T-cell (primary cell): ENCODE measurements at regions not wholly inside any gene's neighbourhood (a gene's known extent, or its start where the extent isn't known, plus 50 kb on each side); places are given as distances from the start of the nearest gene placed in this dataset.

Experiments
- ATAC-seq, 4 experiments: fragments of 200-7000 bp in 3 of 4; fragments of 150-1000 bp in 1 of 4; cut with Tn5 transposase; replicated peaks in 1 of 4; 1 replicate in 3 of 4; 2 replicates in 1 of 4; pipeline ENCODE4 v1.10.0; 2021; ENCODE audit warnings: moderate library complexity in 3 of 4, mild to moderate bottlenecking in 2 of 4, moderate number of reproducible peaks in 1 of 4
- CTCF ChIA-PET, 2 donors: fragments of 300-600 bp; sonication (Branson Sonifier 250); formaldehyde crosslinking; loops; one replicate each; lab custom pipeline; 2022; ENCODE audit warnings: antibody characterized with exemption in 2 of 2; lab: Charles Lee
- POLR2A ChIA-PET, 2 donors: fragments of 300-600 bp; sonication (Branson Sonifier 250); formaldehyde crosslinking; loops; one replicate each; lab custom pipeline; 2022; ENCODE audit warnings: antibody characterized with exemption in 2 of 2; lab: Charles Lee
- DNase-seq, 35 experiments: peaks; one replicate each; pipeline versions ENCODE4 v3.0.0 to v3.0.0-alpha.2; 2013 to 2023
- H3K27ac ChIP-seq: one replicate; pipeline ENCODE4 v1.5.1; 2013; ENCODE audit warnings: low read length
- H3K27me3 ChIP-seq, 2 experiments: replicated peaks in 1 of 2; 1 replicate in 1 of 2; 2 replicates in 1 of 2; pipeline versions ENCODE4 v1.6.1 to v1.7.0; 2013; ENCODE audit warnings: low read length in 1 of 2, mixed read lengths in 1 of 2; ENCODE audit not compliant: control insufficient read depth in 2 of 2, insufficient read depth in 2 of 2; ENCODE audit errors: extremely low read depth in 1 of 2
- H3K36me3 ChIP-seq, 2 donors: 1 replicate in 1 of 2; 2 replicates in 1 of 2; pipeline versions ENCODE4 v1.6.1 to v1.7.0; 2013; ENCODE audit warnings: low read length in 1 of 2; ENCODE audit not compliant: control insufficient read depth in 2 of 2, insufficient read depth in 1 of 2; ENCODE audit errors: extremely low read depth in 1 of 2
- H3K4me1 ChIP-seq, 2 experiments: 1 replicate in 1 of 2; 2 replicates in 1 of 2; pipeline versions ENCODE4 v1.6.1 to v1.7.0; 2013; ENCODE audit warnings: low read length in 2 of 2, mixed read lengths in 1 of 2; ENCODE audit not compliant: insufficient read depth in 2 of 2, control insufficient read depth in 1 of 2; ENCODE audit errors: extremely low read depth in 1 of 2
- H3K4me3 ChIP-seq, 2 donors: 1 replicate in 1 of 2; 2 replicates in 1 of 2; pipeline versions ENCODE4 v1.5.1 to v1.7.0; 2013; ENCODE audit warnings: mild to moderate bottlenecking in 2 of 2, low read length in 1 of 2, moderate library complexity in 1 of 2; ENCODE audit not compliant: control insufficient read depth in 1 of 2; ENCODE audit errors: extremely low read depth in 1 of 2
- H3K9me3 ChIP-seq: 2 replicates; pipeline ENCODE4 v1.7.0; 2013
- H3K27ac Mint-ChIP-seq, 2 donors: one replicate each; pipeline ENCODE4 v1.8.0; 2020 to 2021; ENCODE audit warnings: mild to moderate bottlenecking in 2 of 2, mixed read lengths in 2 of 2
- H3K27me3 Mint-ChIP-seq, 2 donors: one replicate each; pipeline ENCODE4 v1.8.0; 2021 to 2022; ENCODE audit warnings: mixed read lengths in 2 of 2
- H3K36me3 Mint-ChIP-seq: one replicate; pipeline ENCODE4 v1.8.0; 2021; ENCODE audit warnings: mixed read lengths
- H3K4me1 Mint-ChIP-seq, 3 donors: one replicate each; pipeline ENCODE4 v1.8.0; 2020 to 2022; ENCODE audit warnings: mixed read lengths in 3 of 3, mild to moderate bottlenecking in 1 of 3
- H3K4me3 Mint-ChIP-seq, 3 donors: one replicate each; pipeline ENCODE4 v1.8.0; 2020 to 2022; ENCODE audit warnings: mild to moderate bottlenecking in 3 of 3, mixed read lengths in 3 of 3, moderate library complexity in 3 of 3
- H3K9me3 Mint-ChIP-seq, 3 donors: one replicate each; pipeline ENCODE4 v1.8.0; 2020 to 2022; ENCODE audit warnings: mixed read lengths in 3 of 3
- WGBS: methylation state at CpG from one replicate; pipeline ENCODE4 v1.1.5; 2013; ENCODE audit warnings: missing lambda C conversion rate; ENCODE audit not compliant: insufficient coverage; 5-methylcytosine and 5-hydroxymethylcytosine counted together

- Histone ChIP-seq H3K27ac (no peak overlapping the region), H3K4me3 (no peak overlapping the region), H3K9me3 (peaks cover 2% of the 10 kb centered on the region), H3K36me3 (no peaks in the 10 kb centered on the region), H3K27me3 (no peaks in the 10 kb centered on the region), H3K4me1 (no peaks in the 10 kb centered on the region)
- Mint-ChIP-seq H3K36me3 (no peaks in the 10 kb centered on the region), H3K9me3 (peaks cover 0 to 28% (median 19%) of the 10 kb centered on the region in 3 donors), H3K27ac (no peak overlapping the region), H3K27me3 (no peaks in the 10 kb centered on the region), H3K4me1 (no peaks in the 10 kb centered on the region), H3K4me3 (no peak overlapping the region)
- CTCF ChIA-PET, result no interaction called here
- DNase-seq (no peak), ATAC-seq (no peak)
- POLR2A ChIA-PET, result no interaction called here
- WGBS, result no CpG with 5 or more reads among the region's 3 CpGs
Observed at GRCh38 chr16:61215605-61216004, 820.6 kb downstream of the CDH8 start.

DNA sequence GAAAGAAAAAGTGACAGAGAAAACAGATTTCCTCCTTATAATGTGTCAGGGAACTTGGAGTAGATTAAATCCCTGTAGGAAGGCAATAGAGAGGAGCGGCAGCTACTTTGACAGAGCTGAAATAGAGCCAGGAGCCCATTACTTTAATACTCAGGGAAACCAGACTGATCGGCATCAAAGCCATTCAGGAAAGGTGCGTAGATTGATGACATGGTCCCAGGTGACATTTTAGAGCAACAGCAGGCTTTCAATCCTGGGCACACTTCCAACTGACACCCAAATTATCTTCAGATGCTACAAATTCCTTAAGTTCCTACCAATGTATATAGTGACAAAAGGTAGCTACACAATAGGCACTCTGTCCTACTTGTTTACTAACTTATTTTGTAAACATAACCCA, 821.5 kb downstream of the CDH8 start:
- no peak overlapping the region for H3K4me3 Mint-ChIP-seq
- no peaks in the 10 kb centered on the region for H3K4me1 Mint-ChIP-seq
- POLR2A ChIA-PET, result no interaction called here
- peaks cover 0 to 30% (median 21%) of the 10 kb centered on the region in 3 donors for H3K9me3 Mint-ChIP-seq
- H3K27ac ChIP-seq, result no peak overlapping the region
- no peak overlapping the region for H3K4me3 ChIP-seq
- H3K36me3 ChIP-seq, result no peaks in the 10 kb centered on the region
- peaks cover 2% of the 10 kb centered on the region for H3K9me3 ChIP-seq
- H3K36me3 Mint-ChIP-seq, result no peaks in the 10 kb centered on the region
- no peaks in the 10 kb centered on the region for H3K4me1 ChIP-seq
- H3K27me3 Mint-ChIP-seq, result no peaks in the 10 kb centered on the region
- CTCF ChIA-PET, result no interaction called here
- DNase-seq, result no peak
- H3K27me3 ChIP-seq, result no peaks in the 10 kb centered on the region
- WGBS, result 100% methylated on average over 1 of the region's 3 CpGs
- ATAC-seq, result no peak
- no peak overlapping the region for H3K27ac Mint-ChIP-seq

DNA sequence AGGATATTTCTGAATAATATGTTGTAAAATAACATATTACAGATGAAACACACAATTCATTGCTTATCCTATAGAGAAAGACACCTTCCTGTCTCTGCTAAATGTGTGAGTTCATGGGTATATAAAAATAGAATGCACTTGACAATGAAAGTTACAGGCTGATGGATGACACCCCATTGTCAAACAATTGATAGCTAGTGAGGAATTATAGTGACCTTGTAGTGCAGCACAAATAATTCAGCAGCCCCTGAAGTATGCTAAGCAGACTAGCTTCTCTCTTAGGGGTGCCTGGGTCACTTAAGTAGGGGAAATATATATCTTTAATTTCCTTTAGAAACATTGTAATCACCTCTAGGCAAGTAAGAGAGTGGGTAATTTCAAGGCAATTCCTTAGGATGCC, 826.2 kb downstream of the CDH8 start:
- H3K27ac Mint-ChIP-seq, result no peak overlapping the region
- ATAC-seq (no peak), DNase-seq (no peak)
- H3K36me3 ChIP-seq, result no peaks in the 10 kb centered on the region
- CTCF ChIA-PET, result no interaction called here
- H3K4me3 Mint-ChIP-seq, result no peak overlapping the region
- no peak overlapping the region for H3K27ac ChIP-seq
- H3K27me3 Mint-ChIP-seq, result no peaks in the 10 kb centered on the region
- POLR2A ChIA-PET, result no interaction called here
- no peaks in the 10 kb centered on the region for H3K4me1 ChIP-seq
- no peaks in the 10 kb centered on the region for H3K4me1 Mint-ChIP-seq
- H3K36me3 Mint-ChIP-seq, result no peaks in the 10 kb centered on the region
- no peaks in the 10 kb centered on the region for H3K27me3 ChIP-seq
- H3K9me3 ChIP-seq, result peaks cover 2% of the 10 kb centered on the region
- H3K4me3 ChIP-seq, result no peak overlapping the region
- H3K9me3 Mint-ChIP-seq, result peaks cover 16 to 42% (median 40%) of the 10 kb centered on the region in 3 donors

- H3K4me3 Mint-ChIP-seq, result no peak overlapping the region
- H3K27me3 Mint-ChIP-seq, result no peaks in the 10 kb centered on the region
- no peak overlapping the region for H3K27ac Mint-ChIP-seq
- Histone ChIP-seq H3K9me3 (peaks cover 2% of the 10 kb centered on the region), H3K27ac (no peak overlapping the region), H3K36me3 (no peaks in the 10 kb centered on the region), H3K4me1 (no peaks in the 10 kb centered on the region), H3K27me3 (no peaks in the 10 kb centered on the region), H3K4me3 (no peak overlapping the region)
- ChIA-PET POLR2A (no interaction called here), CTCF (no interaction called here)
- no peaks in the 10 kb centered on the region for H3K4me1 Mint-ChIP-seq
- H3K9me3 Mint-ChIP-seq, result peaks cover 15 to 36% (median 20%) of the 10 kb centered on the region in 3 donors
- H3K36me3 Mint-ChIP-seq, result no peaks in the 10 kb centered on the region
- no peak for DNase-seq
- ATAC-seq, result no peak
Observed at GRCh38 chr16:61195006-61195405, 841.2 kb downstream of the CDH8 start.

DNA sequence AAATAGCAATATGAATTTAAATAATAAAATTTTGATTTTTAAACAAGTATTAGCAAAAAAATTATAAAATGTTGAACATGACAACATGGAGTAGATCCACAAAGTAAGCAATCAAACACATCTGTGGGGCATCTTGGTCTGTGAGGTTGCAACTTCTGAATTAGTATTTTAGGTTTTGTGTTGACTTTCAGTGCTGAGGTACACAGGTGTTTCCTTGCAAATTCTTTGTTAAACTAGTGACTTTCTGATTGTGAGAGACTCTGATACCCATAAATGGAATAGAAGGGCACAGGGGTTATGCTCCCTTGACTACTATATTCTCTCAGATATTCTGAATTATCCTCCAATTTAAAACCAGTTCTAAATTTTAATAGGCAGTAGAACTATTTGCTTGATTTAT, 841.7 kb downstream of the CDH8 start:
- ATAC-seq, result no peak
- Histone ChIP-seq H3K4me1 (no peaks in the 10 kb centered on the region), H3K27me3 (no peaks in the 10 kb centered on the region), H3K27ac (no peak overlapping the region), H3K4me3 (no peak overlapping the region), H3K36me3 (no peaks in the 10 kb centered on the region), H3K9me3 (peaks cover 2% of the 10 kb centered on the region)
- Mint-ChIP-seq H3K4me3 (no peak overlapping the region), H3K27ac (no peak overlapping the region), H3K27me3 (no peaks in the 10 kb centered on the region), H3K4me1 (no peaks in the 10 kb centered on the region), H3K9me3 (peaks cover 17 to 37% (median 21%) of the 10 kb centered on the region in 3 donors), H3K36me3 (no peaks in the 10 kb centered on the region)
- ChIA-PET CTCF (no interaction called here), POLR2A (no interaction called here)
- DNase-seq, result no peak

- DNase-seq (no peak), ATAC-seq (no peak)
- Mint-ChIP-seq H3K4me3 (no peak overlapping the region), H3K4me1 (no peaks in the 10 kb centered on the region), H3K36me3 (no peaks in the 10 kb centered on the region), H3K9me3 (peaks cover 14 to 38% (median 22%) of the 10 kb centered on the region in 3 donors), H3K27me3 (no peaks in the 10 kb centered on the region), H3K27ac (no peak overlapping the region)
- ChIA-PET CTCF (no interaction called here), POLR2A (no interaction called here)
- no peaks in the 10 kb centered on the region for H3K4me1 ChIP-seq
- H3K36me3 ChIP-seq, result no peaks in the 10 kb centered on the region
- H3K27ac ChIP-seq, result no peak overlapping the region
- H3K4me3 ChIP-seq, result no peak overlapping the region
- H3K9me3 ChIP-seq, result no peaks in the 10 kb centered on the region
- no CpG with 5 or more reads among the region's 1 CpG for WGBS
- no peaks in the 10 kb centered on the region for H3K27me3 ChIP-seq
Observed at GRCh38 chr16:61182391-61182790, 853.8 kb downstream of the CDH8 start.

- H3K4me1 ChIP-seq, result no peaks in the 10 kb centered on the region
- WGBS, result 80% methylated on average over 1 of the region's 2 CpGs
- no peaks in the 10 kb centered on the region for H3K9me3 ChIP-seq
- Mint-ChIP-seq H3K9me3 (peaks cover 15 to 38% (median 21%) of the 10 kb centered on the region in 3 donors), H3K27ac (no peak overlapping the region), H3K36me3 (no peaks in the 10 kb centered on the region), H3K4me1 (no peaks in the 10 kb centered on the region), H3K4me3 (no peak overlapping the region), H3K27me3 (no peaks in the 10 kb centered on the region)
- no peaks in the 10 kb centered on the region for H3K36me3 ChIP-seq
- no peak overlapping the region for H3K4me3 ChIP-seq
- H3K27ac ChIP-seq, result no peak overlapping the region
- ATAC-seq (no peak), DNase-seq (no peak)
- ChIA-PET POLR2A (no interaction called here), CTCF (no interaction called here)
- H3K27me3 ChIP-seq, result no peaks in the 10 kb centered on the region
Observed at GRCh38 chr16:61181982-61182381, 854.3 kb downstream of the CDH8 start.
